Prostate gland (tissue), 2 donors: ENCODE measurements at regions not wholly inside any gene's neighbourhood (a gene's known extent, or its start where the extent isn't known, plus 50 kb on each side); places are given as distances from the start of the nearest gene placed in this dataset.

Experiments used
- DNase-seq: peaks from one replicate; pipeline ENCODE4 v3.0.0-alpha.2; 2019; ENCODE audit warnings: low spot score
- H3K27ac ChIP-seq, 2 donors: fragments of 200-600 bp; sonication (generic); 2 replicates each; pipeline ENCODE4 v1.5.1; 2017 to 2019
- H3K27me3 ChIP-seq: fragments of 200-600 bp; sonication (generic); replicated peaks from 2 replicates; pipeline ENCODE4 v1.5.1; 2019; ENCODE audit not compliant: insufficient read depth
- H3K36me3 ChIP-seq, 2 donors: fragments of 200-600 bp; sonication (generic); 1 replicate in 1 of 2; 2 replicates in 1 of 2; pipeline versions ENCODE4 v1.5.1 to v1.8.1; 2017 to 2019
- H3K4me1 ChIP-seq: fragments of 200-600 bp; sonication (generic); replicated peaks from 2 replicates; pipeline ENCODE4 v1.5.1; 2019
- H3K4me3 ChIP-seq, 2 donors: fragments of 200-600 bp; sonication (generic); 2 replicates each; pipeline ENCODE4 v1.5.1; 2017 to 2019
- H3K9me3 ChIP-seq: fragments of 200-600 bp; sonication (generic); 2 replicates; pipeline ENCODE4 v1.5.1; 2017
- CTCF ChIP-seq, 4 experiments: fragments of 200-600 bp in 2 of 4; fragments of 450-650 bp in 2 of 4; sonication (generic) in 2 of 4; IDR thresholded peaks; 1 replicate in 3 of 4; 2 replicates in 1 of 4; pipeline ENCODE4 v1.5.1; 2016 to 2019; ENCODE audit warnings: antibody characterized with exemption in 4 of 4, mild to moderate bottlenecking in 2 of 4, moderate library complexity in 2 of 4
- POLR2A ChIP-seq: fragments of 450-650 bp; IDR thresholded peaks from one replicate; pipeline ENCODE4 v1.6.1; 2016; ENCODE audit warnings: antibody characterized with exemption, mild to moderate bottlenecking
- POLR2AphosphoS5 ChIP-seq: sonication (generic); formaldehyde crosslinking; IDR thresholded peaks from one replicate; pipeline ENCODE4 v1.6.1; 2017; ENCODE audit warnings: antibody characterized with exemption
- WGBS: methylation state at CpG from one replicate; pipeline ENCODE4 v1.1.5; 2018; 5-methylcytosine and 5-hydroxymethylcytosine counted together
- intact Hi-C: fragments of 100-400 bp; cut with DNase I; formaldehyde crosslinking; loops from one replicate; pipeline ENCODE4 v1.14.2; 2022

GRCh38 chr9:25939126-25939525 is 260.9 kb upstream of the TUSC1 start:
- 85% methylated on average over 1 of the region's 1 CpG for WGBS

GRCh38 chr9:25936031-25936430 is 257.8 kb upstream of the TUSC1 start:
- no peak for DNase-seq
- TF ChIP-seq CTCF (IDR thresholded peaks at IDR 0.05) (no peak), POLR2AphosphoS5 (no peak), POLR2A (no peak)
- H3K27ac ChIP-seq: no peak overlapping the region
- intact Hi-C loops: no loop called here
- no peaks in the 10 kb centered on the region for H3K36me3 ChIP-seq
- H3K4me1 ChIP-seq: no peaks in the 10 kb centered on the region
- 96% methylated on average over 1 of the region's 1 CpG for WGBS
- no peaks in the 10 kb centered on the region for H3K9me3 ChIP-seq
- no peaks in the 10 kb centered on the region for H3K27me3 ChIP-seq
- no peak overlapping the region for H3K4me3 ChIP-seq

More at GRCh38 chr9:25939126-25939525, 260.9 kb upstream of the TUSC1 start:
- H3K27me3 ChIP-seq: no peaks in the 10 kb centered on the region
- H3K36me3 ChIP-seq: no peaks in the 10 kb centered on the region
- intact Hi-C loops: no loop called here
- H3K27ac ChIP-seq: no peak overlapping the region
- H3K9me3 ChIP-seq: no peaks in the 10 kb centered on the region
- DNase-seq: no peak
- no peaks in the 10 kb centered on the region for H3K4me1 ChIP-seq
- TF ChIP-seq POLR2AphosphoS5 (no peak), POLR2A (no peak), CTCF (IDR thresholded peaks at IDR 0.05) (no peak)
- H3K4me3 ChIP-seq: no peak overlapping the region

DNA sequence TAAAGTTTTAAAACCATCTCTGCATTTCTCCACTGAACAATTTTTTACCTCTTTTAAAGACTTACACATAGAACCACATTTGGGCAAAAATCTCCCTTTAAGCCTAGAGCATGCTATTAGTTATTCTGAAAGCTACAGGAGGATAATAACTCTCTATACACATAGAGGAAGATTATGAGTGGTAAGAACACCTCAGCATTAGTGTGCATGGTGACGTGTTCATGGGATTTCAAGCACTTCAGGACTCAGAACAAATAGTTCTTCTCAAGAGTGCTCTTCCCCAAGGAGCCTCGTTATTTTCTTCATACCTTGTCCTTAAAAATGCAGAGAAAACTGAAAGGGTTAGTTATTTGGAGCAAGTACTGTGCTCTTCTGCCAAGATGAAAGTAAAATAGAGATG is 256.9 kb upstream of the TUSC1 start:
- no peak overlapping the region for H3K27ac ChIP-seq
- no peaks in the 10 kb centered on the region for H3K36me3 ChIP-seq
- no peak for DNase-seq
- intact Hi-C loops: no loop called here
- no peaks in the 10 kb centered on the region for H3K9me3 ChIP-seq
- TF ChIP-seq POLR2AphosphoS5 (no peak), CTCF (IDR thresholded peaks at IDR 0.05) (no peak), POLR2A (no peak)
- no peak overlapping the region for H3K4me3 ChIP-seq
- WGBS: 66% methylated on average over 2 of the region's 2 CpGs
- no peaks in the 10 kb centered on the region for H3K27me3 ChIP-seq
- H3K4me1 ChIP-seq: no peaks in the 10 kb centered on the region

DNA sequence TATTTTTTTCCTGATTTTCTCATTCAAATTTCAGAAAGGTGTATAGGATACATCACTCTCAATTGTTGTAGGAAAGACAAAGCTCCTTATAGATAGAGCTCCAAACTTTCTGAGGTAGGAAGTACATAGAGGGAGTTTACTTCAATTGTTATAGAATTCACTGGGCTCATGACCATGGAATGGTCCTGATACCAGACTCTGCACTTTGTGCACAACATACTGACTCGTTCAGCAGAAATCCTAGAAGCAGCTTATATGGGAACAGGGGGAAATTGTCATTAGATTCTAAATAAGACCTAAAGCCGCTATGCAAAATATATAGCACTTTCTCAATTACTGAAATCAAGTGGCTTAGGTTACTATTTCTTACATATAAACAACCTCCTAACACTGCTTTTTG is 240.5 kb upstream of the TUSC1 start:
- no peak for DNase-seq
- H3K36me3 ChIP-seq: no peaks in the 10 kb centered on the region
- H3K4me3 ChIP-seq: no peak overlapping the region
- TF ChIP-seq POLR2A: no peak
- no peak for TF ChIP-seq POLR2AphosphoS5
- no peak for TF ChIP-seq CTCF (IDR thresholded peaks at IDR 0.05)
- no peaks in the 10 kb centered on the region for H3K4me1 ChIP-seq
- H3K27me3 ChIP-seq: no peaks in the 10 kb centered on the region
- intact Hi-C loops: no loop called here
- WGBS: 84% methylated on average over 2 of the region's 2 CpGs
- H3K9me3 ChIP-seq: no peaks in the 10 kb centered on the region
- H3K27ac ChIP-seq: no peak overlapping the region

DNA sequence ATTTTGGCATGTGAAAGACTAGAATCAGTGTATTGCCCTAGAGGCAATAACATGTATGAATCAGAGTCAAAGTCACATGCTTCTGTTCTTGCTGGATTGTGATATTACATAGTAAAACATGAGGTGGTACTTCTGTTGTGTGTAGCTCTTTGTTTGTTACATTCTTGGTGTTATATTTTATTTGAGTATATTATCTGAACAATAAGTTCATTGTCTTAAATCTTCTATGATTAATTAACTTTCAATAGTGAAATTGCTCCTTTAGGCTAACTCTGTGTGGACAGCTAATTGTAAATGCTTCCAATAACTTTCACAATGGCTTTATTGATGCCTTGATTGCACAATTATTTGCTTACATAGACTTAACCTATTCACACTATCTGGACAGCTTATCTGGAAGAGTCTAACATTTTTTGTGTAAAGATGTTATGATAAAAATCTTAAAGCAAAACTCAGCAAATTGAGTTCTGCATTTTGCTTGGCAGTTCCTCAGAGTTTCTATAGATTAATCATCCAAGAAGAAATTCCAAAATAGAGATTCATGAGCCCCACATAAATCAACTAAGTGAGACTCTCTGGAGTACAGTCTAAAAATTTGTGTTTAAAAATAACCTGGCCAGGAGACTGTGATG is 239.6 kb upstream of the TUSC1 start:
- no peak for TF ChIP-seq CTCF (IDR thresholded peaks at IDR 0.05)
- TF ChIP-seq POLR2AphosphoS5: no peak
- no peak for TF ChIP-seq POLR2A
- DNase-seq: no peak
- intact Hi-C loops: no loop called here
- Histone ChIP-seq H3K4me3 (no peak overlapping the region), H3K9me3 (no peaks in the 10 kb centered on the region), H3K27ac (no peak overlapping the region), H3K27me3 (no peaks in the 10 kb centered on the region), H3K4me1 (no peaks in the 10 kb centered on the region), H3K36me3 (no peaks in the 10 kb centered on the region)
